Mammary epithelial cell (primary cell): ENCODE measurements at regions not wholly inside any gene's neighbourhood (a gene's known extent, or its start where the extent isn't known, plus 50 kb on each side); places are given as distances from the start of the nearest gene placed in this dataset.

Source experiments
- CTCF ChIP-seq, 2 donors: IDR thresholded peaks in 1 of 2; conservative IDR thresholded peaks in 1 of 2; 2 replicates each; pipeline ENCODE4 v1.5.1; 2011 to 2012; ENCODE audit warnings: inconsistent platforms in 2 of 2, low read length in 2 of 2, mild to moderate bottlenecking in 2 of 2, control low read depth in 1 of 2, low read depth in 1 of 2; ENCODE audit not compliant: insufficient read depth in 1 of 2; ENCODE audit errors: extremely low read depth in 1 of 2
- EZH2 ChIP-seq: IDR thresholded peaks from 2 replicates; pipeline ENCODE4 v1.6.1; 2012; ENCODE audit warnings: low read length, inconsistent platforms, borderline replicate concordance

- TF ChIP-seq CTCF (conservative IDR thresholded peaks at IDR 0.05 in 1 of 2, IDR thresholded peaks at IDR 0.05 in 1 of 2; ENCODE audit: extremely low read depth in 1 of 2, insufficient read depth in 1 of 2, low read depth in 1 of 2, low read length in 2 of 2) (no peak), EZH2 (no peak)
These were observed 367.4 kb upstream of the SNX7 start for GRCh38 chr1:98294127-98294526.
